GM23248 (cell line): ENCODE measurements at regions not wholly inside any gene's neighbourhood (a gene's known extent, or its start where the extent isn't known, plus 50 kb on each side); places are given as distances from the start of the nearest gene placed in this dataset.

ENCODE experiments used
- DNase-seq: peaks from one replicate; pipeline ENCODE4 v3.0.0-alpha.2; 2015
- H2AFZ ChIP-seq: fragments of 200-600 bp; sonication (generic); 2 replicates; pipeline ENCODE4 v1.6.1; 2016; ENCODE audit warnings: antibody characterized with exemption
- H3F3A ChIP-seq: fragments of 200-600 bp; sonication (generic); 2 replicates; pipeline ENCODE4 v1.6.1; 2016; ENCODE audit warnings: mild to moderate bottlenecking, antibody characterized with exemption, mixed run types; ENCODE audit not compliant: insufficient read depth
- H3K27ac ChIP-seq: fragments of 200-600 bp; sonication (generic); 2 replicates; pipeline ENCODE4 v1.5.1; 2016; ENCODE audit warnings: mild to moderate bottlenecking
- H3K27me3 ChIP-seq: fragments of 200-600 bp; sonication (generic); replicated peaks from 2 replicates; pipeline ENCODE4 v1.6.1; 2016; ENCODE audit warnings: mild to moderate bottlenecking; ENCODE audit not compliant: insufficient read depth
- H3K36me3 ChIP-seq: fragments of 200-600 bp; sonication (generic); 2 replicates; pipeline ENCODE4 v1.6.1; 2016; ENCODE audit warnings: low read depth, mild to moderate bottlenecking
- H3K4me1 ChIP-seq: fragments of 200-600 bp; sonication (generic); 2 replicates; pipeline ENCODE4 v1.6.1; 2016; ENCODE audit warnings: mild to moderate bottlenecking; ENCODE audit not compliant: insufficient read depth
- H3K4me2 ChIP-seq: fragments of 200-600 bp; sonication (generic); one replicate; pipeline ENCODE4 v1.6.1; 2016; ENCODE audit warnings: mild to moderate bottlenecking; ENCODE audit not compliant: unreplicated experiment
- H3K4me3 ChIP-seq: fragments of 200-600 bp; sonication (generic); 2 replicates; pipeline ENCODE4 v1.5.1; 2016; ENCODE audit warnings: mild to moderate bottlenecking
- H3K79me2 ChIP-seq: fragments of 200-600 bp; sonication (generic); 2 replicates; pipeline ENCODE4 v1.6.1; 2016; ENCODE audit warnings: mild to moderate bottlenecking; ENCODE audit not compliant: insufficient read depth
- H3K9ac ChIP-seq: fragments of 200-600 bp; sonication (generic); 2 replicates; pipeline ENCODE4 v1.6.1; 2016; ENCODE audit warnings: mild to moderate bottlenecking
- H3K9me2 ChIP-seq: fragments of 200-600 bp; sonication (generic); 2 replicates; pipeline ENCODE4 v1.6.1; 2016; ENCODE audit warnings: mixed run types, mild to moderate bottlenecking, moderate library complexity; ENCODE audit not compliant: insufficient read depth
- H3K9me3 ChIP-seq: fragments of 200-600 bp; sonication (generic); one replicate; pipeline ENCODE4 v1.6.1; 2017; ENCODE audit warnings: low read depth
- H4K20me1 ChIP-seq: fragments of 200-600 bp; sonication (generic); 2 replicates; pipeline ENCODE4 v1.6.0; 2016; ENCODE audit not compliant: insufficient read depth
- EZH2 ChIP-seq: fragments of 200-600 bp; sonication (generic); IDR thresholded peaks from 2 replicates; pipeline ENCODE4 v1.6.1; 2018; ENCODE audit warnings: antibody characterized with exemption, mild to moderate bottlenecking; ENCODE audit not compliant: insufficient read depth, poor library complexity, severe bottlenecking
- EZH2phosphoT487 ChIP-seq: fragments of 200-600 bp; sonication (generic); IDR thresholded peaks from 2 replicates; pipeline ENCODE4 v1.6.1; 2018; ENCODE audit warnings: antibody characterized with exemption, moderate library complexity, mild to moderate bottlenecking, low read depth; ENCODE audit not compliant: insufficient read depth
- WGBS, 2 experiments: methylation state at CpG; one replicate each; pipeline ENCODE4 v1.1.6; 2015 to 2017; ENCODE audit warnings: low lambda C conversion rate in 2 of 2, low coverage in 1 of 2; ENCODE audit errors: missing lambda C conversion rate in 2 of 2; 5-methylcytosine and 5-hydroxymethylcytosine counted together
- in situ Hi-C: fragments of 300-500 bp; cut with MboI; formaldehyde crosslinking; loops from 2 replicates; pipeline ENCODE4 v1.15.0; 2020

DNA sequence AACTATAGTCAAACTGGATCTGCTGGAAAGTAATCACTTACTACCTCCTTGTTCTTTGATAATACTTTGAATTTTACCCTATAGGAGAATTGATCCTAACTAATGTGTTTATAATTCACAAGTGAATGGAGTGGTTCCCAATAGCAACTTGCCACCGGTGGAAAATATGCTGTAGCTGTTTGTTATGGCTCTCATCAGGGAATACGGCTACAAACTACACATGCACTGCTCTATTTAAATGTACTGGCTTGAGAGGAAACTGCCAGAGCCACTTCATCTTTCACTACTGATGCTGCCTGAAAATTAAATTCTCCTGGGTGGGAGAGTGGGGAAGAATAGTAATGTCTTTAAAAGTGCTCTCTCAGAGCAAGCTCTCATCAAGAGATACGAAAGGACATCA is 448.5 kb upstream of the GRAMD2B start:
- in situ Hi-C loops: no loop called here

GRCh38 chr5:125976421-125977000 is 446.7 kb upstream of the GRAMD2B start:
- Histone ChIP-seq H3K4me1 (no peaks in the 10 kb centered on the region), H3K79me2 (no peaks in the 10 kb centered on the region), H3F3A (no peaks in the 10 kb centered on the region), H3K9ac (no peak overlapping the region), H3K4me3 (no peak overlapping the region), H3K27me3 (0 out of 2 replicates have a peak, but pooled peaks cover 18% of the 10 kb centered on the region), H3K4me2 (no peak overlapping the region), H2AFZ (no peak overlapping the region), H3K9me3 (no peaks in the 10 kb centered on the region), H3K9me2 (no peaks in the 10 kb centered on the region), H3K27ac (no peak overlapping the region), H4K20me1 (no peaks in the 10 kb centered on the region), H3K36me3 (no peaks in the 10 kb centered on the region)
- DNase-seq: no peak
- in situ Hi-C loops: no loop called here
- 25 to 27% methylated on average over 2 of the region's 2 CpGs for WGBS, 2 experiments
- TF ChIP-seq EZH2phosphoT487: no peak
- no peak for TF ChIP-seq EZH2

More for the DNA sequence above, 448.5 kb upstream of the GRAMD2B start:
- 20 to 25% methylated on average over 3 of the region's 3 CpGs for WGBS, 2 experiments
- no peak for TF ChIP-seq EZH2phosphoT487
- no peak for TF ChIP-seq EZH2
- DNase-seq: no peak
- H3K4me1 ChIP-seq: no peaks in the 10 kb centered on the region
- H2AFZ ChIP-seq: no peak overlapping the region
- H3K9me2 ChIP-seq: no peaks in the 10 kb centered on the region
- no peak overlapping the region for H3K4me2 ChIP-seq
- no peaks in the 10 kb centered on the region for H3K79me2 ChIP-seq
- H3K36me3 ChIP-seq: no peaks in the 10 kb centered on the region
- no peak overlapping the region for H3K27ac ChIP-seq
- H3K9me3 ChIP-seq: no peaks in the 10 kb centered on the region
- H4K20me1 ChIP-seq: no peaks in the 10 kb centered on the region
- no peak overlapping the region for H3K9ac ChIP-seq
- no peaks in the 10 kb centered on the region for H3F3A ChIP-seq
- 0 out of 2 replicates have a peak, but pooled peaks cover 23% of the 10 kb centered on the region for H3K27me3 ChIP-seq
- H3K4me3 ChIP-seq: no peak overlapping the region

DNA sequence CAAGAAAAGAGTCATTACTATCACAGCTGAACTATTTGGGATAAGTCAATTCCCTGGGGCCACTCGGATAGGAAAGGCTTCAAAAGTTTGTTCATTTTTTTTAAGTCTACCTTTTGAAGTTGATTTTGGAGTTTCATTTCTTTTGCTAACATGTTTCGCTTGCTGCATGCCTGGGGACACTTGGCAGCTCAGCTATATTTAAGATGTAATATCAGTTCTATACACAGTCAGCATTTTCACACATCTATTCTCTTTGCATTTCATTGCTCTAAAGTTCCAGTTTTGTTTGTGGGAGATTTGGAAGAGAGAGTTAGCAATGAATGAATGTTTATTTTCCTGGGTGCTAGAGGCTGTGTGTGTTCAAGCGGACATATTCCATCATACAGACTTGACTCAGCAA is 445.2 kb upstream of the GRAMD2B start:
- no peaks in the 10 kb centered on the region for H3F3A ChIP-seq
- H4K20me1 ChIP-seq: no peaks in the 10 kb centered on the region
- no peak for DNase-seq
- 75 to 78% methylated on average over 3 of the region's 3 CpGs for WGBS, 2 experiments
- 0 out of 2 replicates have a peak, but pooled peaks cover 18% of the 10 kb centered on the region for H3K27me3 ChIP-seq
- H2AFZ ChIP-seq: no peak overlapping the region
- no peaks in the 10 kb centered on the region for H3K4me1 ChIP-seq
- H3K4me2 ChIP-seq: no peak overlapping the region
- TF ChIP-seq EZH2 (no peak), EZH2phosphoT487 (no peak)
- H3K36me3 ChIP-seq: no peaks in the 10 kb centered on the region
- in situ Hi-C loops: no loop called here
- H3K79me2 ChIP-seq: no peaks in the 10 kb centered on the region
- no peak overlapping the region for H3K4me3 ChIP-seq
- H3K9me3 ChIP-seq: no peaks in the 10 kb centered on the region
- no peak overlapping the region for H3K27ac ChIP-seq
- no peaks in the 10 kb centered on the region for H3K9me2 ChIP-seq
- no peak overlapping the region for H3K9ac ChIP-seq

DNA sequence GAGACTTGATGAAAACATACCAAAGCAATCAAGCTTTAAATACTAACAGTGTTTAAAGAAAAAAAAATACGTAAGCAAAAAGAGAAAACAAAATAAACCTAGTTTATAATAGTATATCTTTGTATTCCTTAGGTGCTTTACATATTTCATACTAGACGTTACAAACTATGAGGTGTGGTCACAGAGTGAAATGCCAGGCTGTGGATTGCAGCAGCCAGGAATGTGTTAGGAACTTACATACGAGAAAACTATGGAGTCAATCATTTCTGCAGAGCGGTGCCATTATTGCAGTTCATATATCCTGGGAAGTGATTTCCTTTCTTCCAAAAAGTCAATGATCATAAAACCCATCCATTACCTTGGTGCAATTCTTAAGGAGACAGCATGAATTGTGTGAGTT is 443.6 kb upstream of the GRAMD2B start:
- Histone ChIP-seq H3K4me3 (no peak overlapping the region), H3K79me2 (no peaks in the 10 kb centered on the region), H3K9me2 (no peaks in the 10 kb centered on the region), H3K9me3 (no peaks in the 10 kb centered on the region), H3K36me3 (no peaks in the 10 kb centered on the region), H3F3A (no peaks in the 10 kb centered on the region), H3K4me1 (no peaks in the 10 kb centered on the region), H3K27ac (no peak overlapping the region), H2AFZ (no peak overlapping the region), H4K20me1 (no peaks in the 10 kb centered on the region), H3K27me3 (0 out of 2 replicates have a peak, but pooled peaks cover 18% of the 10 kb centered on the region), H3K9ac (no peak overlapping the region), H3K4me2 (no peak overlapping the region)
- whole genome bisulfite sequencing, 2 experiments: 44 to 50% methylated on average over 4 of the region's 4 CpGs
- DNase-seq: no peak
- in situ Hi-C loops: no loop called here
- no peak for TF ChIP-seq EZH2phosphoT487
- TF ChIP-seq EZH2: no peak

DNA sequence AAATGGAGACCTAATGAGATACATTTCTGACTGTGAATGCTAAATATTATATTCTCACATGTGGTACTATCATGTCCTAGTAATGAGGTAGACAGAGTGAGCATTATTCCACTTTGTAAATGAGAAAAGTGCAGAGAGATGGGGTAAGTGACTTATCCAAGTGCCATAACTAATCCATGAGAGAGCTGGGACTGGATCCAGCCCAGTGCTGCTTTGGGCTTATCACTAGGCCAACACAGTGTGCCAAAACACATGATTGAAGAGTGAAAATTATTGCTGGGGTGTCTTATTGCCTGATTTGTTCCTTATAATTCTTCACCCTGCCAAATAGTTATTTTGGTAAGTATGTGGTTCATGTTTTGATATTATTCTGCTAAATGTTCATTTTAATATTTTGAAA is 442.2 kb upstream of the GRAMD2B start:
- Histone ChIP-seq H2AFZ (no peak overlapping the region), H3K9ac (no peak overlapping the region), H3K27me3 (0 out of 2 replicates have a peak, but pooled peaks cover 9% of the 10 kb centered on the region), H3K9me2 (0 out of 2 replicates have a peak, but pooled peaks cover 6% of the 10 kb centered on the region), H3K9me3 (no peaks in the 10 kb centered on the region), H3F3A (no peaks in the 10 kb centered on the region), H3K4me2 (no peak overlapping the region), H3K4me1 (no peaks in the 10 kb centered on the region), H3K4me3 (no peak overlapping the region), H3K27ac (no peak overlapping the region), H4K20me1 (no peaks in the 10 kb centered on the region), H3K79me2 (no peaks in the 10 kb centered on the region), H3K36me3 (no peaks in the 10 kb centered on the region)
- TF ChIP-seq EZH2phosphoT487: no peak
- no peak for TF ChIP-seq EZH2
- in situ Hi-C loops: no loop called here
- no peak for DNase-seq
